GM21737 (cell line): ENCODE measurements at regions not wholly inside any gene's neighbourhood (a gene's known extent, or its start where the extent isn't known, plus 50 kb on each side); places are given as distances from the start of the nearest gene placed in this dataset.

Experiments
- ATAC-seq: cut with Tn5 transposase; IDR thresholded peaks from one replicate; pipeline ENCODE4 v1.9.1; 2021; ENCODE audit warnings: mild to moderate bottlenecking, moderate library complexity; ENCODE audit not compliant: unreplicated experiment

- ATAC-seq, result no peak
Measured at GRCh38 chr3:10555263-10555662, 49.9 kb upstream of the ATP2B2 start.

- ATAC-seq, result no peak
Measured at GRCh38 chr3:10556312-10556711, 50.9 kb upstream of the ATP2B2 start.

GRCh38 chr3:10557250-10557649 is 51.9 kb upstream of the ATP2B2 start:
- no peak for ATAC-seq

- ATAC-seq, result no peak
Measured at GRCh38 chr3:10557781-10558373, 52.5 kb upstream of the ATP2B2 start.

GRCh38 chr3:10558736-10559135 is 53.4 kb upstream of the ATP2B2 start:
- ATAC-seq, result no peak

GRCh38 chr3:10560060-10560861 is 54.9 kb upstream of the ATP2B2 start:
- no peak for ATAC-seq

GRCh38 chr3:10561162-10561945 is 56.0 kb upstream of the ATP2B2 start:
- ATAC-seq, result no peak

GRCh38 chr3:10561946-10562560 is 56.7 kb upstream of the ATP2B2 start:
- no peak for ATAC-seq

GRCh38 chr3:10563396-10563795 is 58.0 kb upstream of the ATP2B2 start:
- ATAC-seq, result peak; percentile 88

GRCh38 chr3:10565814-10566213 is 60.4 kb upstream of the ATP2B2 start:
- no peak for ATAC-seq

- no peak for ATAC-seq
Measured at GRCh38 chr3:10566451-10566850, 61.1 kb upstream of the ATP2B2 start.

- no peak for ATAC-seq
Measured at GRCh38 chr3:10568549-10568948, 63.2 kb upstream of the ATP2B2 start.

- ATAC-seq, result no peak
Measured at GRCh38 chr3:10570196-10570946, 65.0 kb upstream of the ATP2B2 start.

- ATAC-seq, result no peak
Measured at GRCh38 chr3:10574101-10574620, 68.8 kb upstream of the ATP2B2 start.

- ATAC-seq, result no peak
Measured at GRCh38 chr3:10575601-10576160, 70.3 kb upstream of the ATP2B2 start.

GRCh38 chr3:10577486-10577885 is 72.1 kb upstream of the ATP2B2 start:
- ATAC-seq, result no peak

- no peak for ATAC-seq
Measured at GRCh38 chr3:10580426-10580825, 75.0 kb upstream of the ATP2B2 start.

- ATAC-seq, result no peak
Measured at GRCh38 chr3:10581251-10581650, 75.9 kb upstream of the ATP2B2 start.

GRCh38 chr3:10581716-10582115 is 76.3 kb upstream of the ATP2B2 start:
- ATAC-seq, result no peak

- ATAC-seq, result no peak
Measured at GRCh38 chr3:10582733-10583132, 77.3 kb upstream of the ATP2B2 start.
